ENCODE measurements at regions not wholly inside any gene's neighbourhood (a gene's known extent, or its start where the extent isn't known, plus 50 kb on each side); places are given as distances from the start of the nearest gene placed in this dataset.

GRCh38 chr11:134555510-134555909 lies 143.5 kb upstream of the B3GAT1 start:
- no peak for DNase-seq (ENCODE audit: low read depth)

GRCh38 chr11:134554861-134555260 lies 142.8 kb upstream of the B3GAT1 start:
- no peak for DNase-seq (ENCODE audit: low read depth)

GRCh38 chr11:134554106-134554505 lies 142.1 kb upstream of the B3GAT1 start:
- no peak for DNase-seq (ENCODE audit: low read depth)

- DNase-seq (ENCODE audit: low read depth): no peak
Observed at GRCh38 chr11:134552749-134553148, 140.7 kb upstream of the B3GAT1 start.

- no peak for DNase-seq (ENCODE audit: low read depth)
Observed at GRCh38 chr11:134545521-134545920, 133.5 kb upstream of the B3GAT1 start.

GRCh38 chr11:134544095-134544815 lies 132.2 kb upstream of the B3GAT1 start:
- no peak for DNase-seq (ENCODE audit: low read depth)

- DNase-seq (ENCODE audit: low read depth): no peak
Observed at GRCh38 chr11:134543645-134544044, 131.6 kb upstream of the B3GAT1 start.

GRCh38 chr11:134543241-134543640 lies 131.2 kb upstream of the B3GAT1 start:
- no peak for DNase-seq (ENCODE audit: low read depth)

- DNase-seq (ENCODE audit: low read depth): no peak
Observed at GRCh38 chr11:134542401-134543165, 130.5 kb upstream of the B3GAT1 start.

- no peak for DNase-seq (ENCODE audit: low read depth)
Observed at GRCh38 chr11:134541951-134542350, 129.9 kb upstream of the B3GAT1 start.

GRCh38 chr11:134541355-134541754 lies 129.3 kb upstream of the B3GAT1 start:
- no peak for DNase-seq (ENCODE audit: low read depth)

GRCh38 chr11:134539285-134539684 lies 127.2 kb upstream of the B3GAT1 start:
- DNase-seq (ENCODE audit: low read depth): no peak

GRCh38 chr11:134538742-134539141 lies 126.7 kb upstream of the B3GAT1 start:
- no peak for DNase-seq (ENCODE audit: low read depth)

GRCh38 chr11:134537941-134538340 lies 125.9 kb upstream of the B3GAT1 start:
- no peak for DNase-seq (ENCODE audit: low read depth)

GRCh38 chr11:134537296-134537695 lies 125.3 kb upstream of the B3GAT1 start:
- DNase-seq (ENCODE audit: low read depth): no peak

GRCh38 chr11:134536677-134537076 lies 124.6 kb upstream of the B3GAT1 start:
- DNase-seq (ENCODE audit: low read depth): no peak

GRCh38 chr11:134536219-134536618 lies 124.2 kb upstream of the B3GAT1 start:
- DNase-seq (ENCODE audit: low read depth): no peak

- DNase-seq (ENCODE audit: low read depth): no peak
Observed at GRCh38 chr11:134535029-134536025, 123.3 kb upstream of the B3GAT1 start.

GRCh38 chr11:134533511-134533910 lies 121.5 kb upstream of the B3GAT1 start:
- DNase-seq (ENCODE audit: low read depth): no peak

GRCh38 chr11:134532921-134533421 lies 120.9 kb upstream of the B3GAT1 start:
- DNase-seq (ENCODE audit: low read depth): no peak

GRCh38 chr11:134532131-134532920 lies 120.3 kb upstream of the B3GAT1 start:
- DNase-seq (ENCODE audit: low read depth): no peak
